Stomach (tissue), 4 donors: ENCODE measurements at regions not wholly inside any gene's neighbourhood (a gene's known extent, or its start where the extent isn't known, plus 50 kb on each side); places are given as distances from the start of the nearest gene placed in this dataset.

ENCODE experiments used
- EP300 ChIP-seq: sonication (generic); formaldehyde crosslinking; IDR thresholded peaks from one replicate; pipeline ENCODE4 v1.6.1; 2017; ENCODE audit warnings: antibody characterized with exemption
- POLR2A ChIP-seq, 4 donors: fragments of 450-650 bp; IDR thresholded peaks; one replicate each; pipeline ENCODE4 v1.6.1; 2016; ENCODE audit warnings: antibody characterized with exemption in 4 of 4, control low read depth in 2 of 4, mild to moderate bottlenecking in 1 of 4, moderate library complexity in 1 of 4
- POLR2AphosphoS5 ChIP-seq, 3 donors: sonication (generic); formaldehyde crosslinking; IDR thresholded peaks; one replicate each; pipeline ENCODE4 v1.6.1; 2016; ENCODE audit warnings: antibody characterized with exemption in 3 of 3
- TF ChIP-seq, protein P1 (sequence below), 7 experiments: fragments of 450-650 bp in 4 of 7; fragments of 200-600 bp in 3 of 7; sonication (generic) in 3 of 7; IDR thresholded peaks; one replicate each; pipeline ENCODE4 v1.5.1; 2016 to 2019; ENCODE audit warnings: antibody characterized with exemption in 7 of 7, control low read depth in 2 of 7, mild to moderate bottlenecking in 1 of 7

DNA sequence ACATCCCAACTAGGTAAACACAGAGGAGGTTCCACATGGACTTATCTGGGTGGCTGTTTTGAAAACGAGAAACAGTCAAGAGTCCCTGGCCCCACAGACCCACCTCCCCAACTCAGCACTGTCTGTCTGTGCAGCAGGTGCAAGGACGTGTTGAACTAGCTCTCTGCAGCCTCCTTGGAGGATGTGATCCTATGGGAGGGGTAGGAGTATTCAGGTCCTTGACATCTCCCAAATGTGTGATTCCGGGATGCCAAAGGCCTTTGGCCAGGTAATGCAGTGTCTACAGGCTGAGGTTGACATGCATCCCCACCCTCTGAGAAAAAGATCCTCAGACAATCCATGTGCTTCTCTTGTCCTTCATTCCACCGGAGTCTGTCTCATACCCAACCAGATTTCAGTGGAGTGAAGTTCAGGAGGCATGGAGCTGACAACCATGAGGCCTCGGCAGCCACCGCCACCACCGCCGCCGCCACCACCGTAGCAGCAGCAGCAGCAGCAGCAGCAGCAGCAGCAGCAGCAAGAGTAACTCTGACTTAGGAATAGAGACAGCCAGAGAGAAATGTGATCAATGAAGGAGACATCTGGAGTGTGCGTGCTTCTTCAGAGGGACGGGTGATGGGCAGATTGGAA, 151.6 kb upstream of the CAMK1G start:
- TF ChIP-seq, protein P1, sequence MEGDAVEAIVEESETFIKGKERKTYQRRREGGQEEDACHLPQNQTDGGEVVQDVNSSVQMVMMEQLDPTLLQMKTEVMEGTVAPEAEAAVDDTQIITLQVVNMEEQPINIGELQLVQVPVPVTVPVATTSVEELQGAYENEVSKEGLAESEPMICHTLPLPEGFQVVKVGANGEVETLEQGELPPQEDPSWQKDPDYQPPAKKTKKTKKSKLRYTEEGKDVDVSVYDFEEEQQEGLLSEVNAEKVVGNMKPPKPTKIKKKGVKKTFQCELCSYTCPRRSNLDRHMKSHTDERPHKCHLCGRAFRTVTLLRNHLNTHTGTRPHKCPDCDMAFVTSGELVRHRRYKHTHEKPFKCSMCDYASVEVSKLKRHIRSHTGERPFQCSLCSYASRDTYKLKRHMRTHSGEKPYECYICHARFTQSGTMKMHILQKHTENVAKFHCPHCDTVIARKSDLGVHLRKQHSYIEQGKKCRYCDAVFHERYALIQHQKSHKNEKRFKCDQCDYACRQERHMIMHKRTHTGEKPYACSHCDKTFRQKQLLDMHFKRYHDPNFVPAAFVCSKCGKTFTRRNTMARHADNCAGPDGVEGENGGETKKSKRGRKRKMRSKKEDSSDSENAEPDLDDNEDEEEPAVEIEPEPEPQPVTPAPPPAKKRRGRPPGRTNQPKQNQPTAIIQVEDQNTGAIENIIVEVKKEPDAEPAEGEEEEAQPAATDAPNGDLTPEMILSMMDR (IDR thresholded peaks at IDR 0.05): no peak
- TF ChIP-seq POLR2A (IDR thresholded peaks at IDR 0.05) (no peak), EP300 (no peak), POLR2AphosphoS5 (IDR thresholded peaks at IDR 0.05) (no peak)
